Mesendoderm (in vitro differentiated cells): ENCODE measurements at regions not wholly inside any gene's neighbourhood (a gene's known extent, or its start where the extent isn't known, plus 50 kb on each side); places are given as distances from the start of the nearest gene placed in this dataset.

Experiments used
- DNase-seq: peaks from one replicate; pipeline ENCODE4 v3.0.0; 2013
- H2AK5ac ChIP-seq: 2 replicates; pipeline ENCODE4 v1.6.1; 2013; ENCODE audit warnings: low read length, inconsistent platforms
- H2BK120ac ChIP-seq: 2 replicates; pipeline ENCODE4 v1.6.1; 2013; ENCODE audit warnings: low read depth, mild to moderate bottlenecking, low read length, moderate library complexity, mixed read lengths
- H2BK15ac ChIP-seq: replicated peaks from 2 replicates; pipeline ENCODE4 v1.6.1; 2013; ENCODE audit warnings: low read depth, mild to moderate bottlenecking, moderate library complexity
- H2BK5ac ChIP-seq: 2 replicates; pipeline ENCODE4 v1.6.1; 2013; ENCODE audit warnings: low read length, inconsistent platforms
- H3K18ac ChIP-seq: 2 replicates; pipeline ENCODE4 v1.6.1; 2013; ENCODE audit warnings: mild to moderate bottlenecking, low read length, mixed read lengths
- H3K23ac ChIP-seq: one replicate; pipeline ENCODE4 v1.6.1; 2013; ENCODE audit warnings: low read length
- H3K27ac ChIP-seq: 2 replicates; pipeline ENCODE4 v1.5.1; 2013; ENCODE audit warnings: low read depth, mild to moderate bottlenecking, inconsistent platforms, low read length, moderate library complexity
- H3K27me3 ChIP-seq: 2 replicates; pipeline ENCODE4 v1.6.1; 2013; ENCODE audit warnings: low read length, control low read depth, mild to moderate bottlenecking, inconsistent platforms; ENCODE audit not compliant: insufficient read depth, poor library complexity
- H3K36me3 ChIP-seq: 2 replicates; pipeline ENCODE4 v1.6.1; 2013; ENCODE audit warnings: low read length, inconsistent platforms; ENCODE audit not compliant: control insufficient read depth, insufficient read depth
- H3K4ac ChIP-seq: one replicate; pipeline ENCODE4 v1.6.1; 2013; ENCODE audit warnings: low read depth, mild to moderate bottlenecking, low read length, moderate library complexity
- H3K4me1 ChIP-seq: 2 replicates; pipeline ENCODE4 v1.6.1; 2013; ENCODE audit warnings: low read depth, low read length, inconsistent platforms; ENCODE audit not compliant: control insufficient read depth
- H3K4me2 ChIP-seq: 2 replicates; pipeline ENCODE4 v1.6.1; 2013; ENCODE audit warnings: low read length
- H3K4me3 ChIP-seq: 2 replicates; pipeline ENCODE4 v1.5.1; 2013; ENCODE audit warnings: mild to moderate bottlenecking, low read length
- H3K56ac ChIP-seq: one replicate; pipeline ENCODE4 v1.6.1; 2013; ENCODE audit warnings: low read length
- H3K79me1 ChIP-seq: 2 replicates; pipeline ENCODE4 v1.6.1; 2013; ENCODE audit warnings: low read length, inconsistent platforms
- H3K79me2 ChIP-seq: 2 replicates; pipeline ENCODE4 v1.6.1; 2013; ENCODE audit warnings: mild to moderate bottlenecking, low read length; ENCODE audit not compliant: control insufficient read depth, insufficient read depth
- H3K9ac ChIP-seq: 2 replicates; pipeline ENCODE4 v1.6.1; 2013; ENCODE audit warnings: low read length, inconsistent platforms
- H4K5ac ChIP-seq: one replicate; pipeline ENCODE4 v1.6.1; 2013; ENCODE audit warnings: low read length
- H4K8ac ChIP-seq: one replicate; pipeline ENCODE4 v1.6.1; 2013; ENCODE audit warnings: low read depth, mild to moderate bottlenecking, control low read depth, low read length, moderate library complexity
- WGBS: extraction: QIAGEN DNeasy Blood & Tissue Kit; methylation state at CpG from one replicate; pipeline ENCODE4 v1.1.7; 2013; ENCODE audit warnings: low lambda C conversion rate, missing lambda C conversion rate; ENCODE audit not compliant: insufficient coverage; ENCODE audit errors: extremely low coverage; 5-methylcytosine and 5-hydroxymethylcytosine counted together

GRCh38 chr4:1501754-1502500, 95.7 kb upstream of the NKX1-1 start:
- H4K5ac ChIP-seq = no peak overlapping the region

GRCh38 chr4:1500966-1501753, 94.9 kb upstream of the NKX1-1 start:
- H2BK15ac ChIP-seq = no peak overlapping the region

More at GRCh38 chr4:1501754-1502500, 95.7 kb upstream of the NKX1-1 start:
- H3K23ac ChIP-seq = no peak overlapping the region
- H3K36me3 ChIP-seq = no peaks in the 10 kb centered on the region
- H2BK120ac ChIP-seq = no peak overlapping the region
- no peak overlapping the region for H4K8ac ChIP-seq
- no CpG with 5 or more reads among the region's 23 CpGs for WGBS
- H2AK5ac ChIP-seq = no peak overlapping the region
- no peaks in the 10 kb centered on the region for H3K27me3 ChIP-seq
- DNase-seq = no peak
- H3K56ac ChIP-seq = no peak overlapping the region
- no peak overlapping the region for H3K4ac ChIP-seq
- H2BK5ac ChIP-seq = no peak overlapping the region
- no peaks in the 10 kb centered on the region for H3K79me2 ChIP-seq
- no peak overlapping the region for H2BK15ac ChIP-seq
- H3K18ac ChIP-seq = no peak overlapping the region
- no peak overlapping the region for H3K27ac ChIP-seq
- H3K4me1 ChIP-seq = no peaks in the 10 kb centered on the region
- H3K4me3 ChIP-seq = no peak overlapping the region
- no peak overlapping the region for H3K9ac ChIP-seq
- H3K4me2 ChIP-seq = no peak overlapping the region
- no peaks in the 10 kb centered on the region for H3K79me1 ChIP-seq

GRCh38 chr4:1500231-1500965, 94.2 kb upstream of the NKX1-1 start:
- no peak overlapping the region for H3K56ac ChIP-seq
- no peak overlapping the region for H4K5ac ChIP-seq
- no peak overlapping the region for H2BK5ac ChIP-seq
- H3K79me1 ChIP-seq = no peaks in the 10 kb centered on the region
- H3K9ac ChIP-seq = no peak overlapping the region
- H4K8ac ChIP-seq = no peak overlapping the region
- H3K79me2 ChIP-seq = no peaks in the 10 kb centered on the region
- H2BK15ac ChIP-seq = no peak overlapping the region
- H3K18ac ChIP-seq = no peak overlapping the region
- H3K27me3 ChIP-seq = no peaks in the 10 kb centered on the region
- no peaks in the 10 kb centered on the region for H3K4me1 ChIP-seq
- no peak overlapping the region for H3K4me3 ChIP-seq
- no peak for DNase-seq
- no peak overlapping the region for H3K4ac ChIP-seq
- no peak overlapping the region for H2BK120ac ChIP-seq
- WGBS = no CpG with 5 or more reads among the region's 18 CpGs
- no peaks in the 10 kb centered on the region for H3K36me3 ChIP-seq
- no peak overlapping the region for H2AK5ac ChIP-seq
- H3K27ac ChIP-seq = no peak overlapping the region
- no peak overlapping the region for H3K23ac ChIP-seq
- H3K4me2 ChIP-seq = no peak overlapping the region

More at GRCh38 chr4:1500966-1501753, 94.9 kb upstream of the NKX1-1 start:
- Histone ChIP-seq H3K4me2 (no peak overlapping the region), H3K23ac (no peak overlapping the region), H2BK120ac (no peak overlapping the region), H4K5ac (no peak overlapping the region), H2AK5ac (no peak overlapping the region), H3K9ac (no peak overlapping the region), H3K4ac (no peak overlapping the region), H3K27me3 (no peaks in the 10 kb centered on the region), H3K27ac (no peak overlapping the region), H3K4me3 (no peak overlapping the region), H2BK5ac (no peak overlapping the region), H3K18ac (no peak overlapping the region), H3K79me2 (no peaks in the 10 kb centered on the region), H3K36me3 (no peaks in the 10 kb centered on the region), H3K79me1 (no peaks in the 10 kb centered on the region), H4K8ac (no peak overlapping the region), H3K56ac (no peak overlapping the region), H3K4me1 (no peaks in the 10 kb centered on the region)
- no peak for DNase-seq
- no CpG with 5 or more reads among the region's 15 CpGs for WGBS

- Histone ChIP-seq H2BK120ac (no peak overlapping the region), H4K5ac (no peak overlapping the region), H2BK15ac (no peak overlapping the region), H3K79me2 (no peaks in the 10 kb centered on the region), H3K9ac (no peak overlapping the region), H3K36me3 (no peaks in the 10 kb centered on the region), H3K79me1 (no peaks in the 10 kb centered on the region), H2AK5ac (no peak overlapping the region), H4K8ac (no peak overlapping the region), H3K4me3 (no peak overlapping the region), H3K27ac (no peak overlapping the region), H3K4me1 (no peaks in the 10 kb centered on the region), H2BK5ac (no peak overlapping the region), H3K23ac (no peak overlapping the region), H3K4me2 (no peak overlapping the region), H3K18ac (no peak overlapping the region), H3K56ac (no peak overlapping the region), H3K4ac (no peak overlapping the region), H3K27me3 (no peaks in the 10 kb centered on the region)
- no CpG with 5 or more reads among the region's 7 CpGs for WGBS
- DNase-seq = no peak
Observed at GRCh38 chr4:1499465-1499864, 93.2 kb upstream of the NKX1-1 start.

GRCh38 chr4:1497189-1497801, 91.1 kb upstream of the NKX1-1 start:
- no peak overlapping the region for H2BK5ac ChIP-seq
- no peaks in the 10 kb centered on the region for H3K36me3 ChIP-seq

More at GRCh38 chr4:1497189-1497801, 91.1 kb upstream of the NKX1-1 start:
- no peak for DNase-seq
- Histone ChIP-seq H3K23ac (no peak overlapping the region), H2BK120ac (no peak overlapping the region), H4K8ac (no peak overlapping the region), H3K18ac (no peak overlapping the region), H3K4me3 (no peak overlapping the region), H3K4me1 (no peaks in the 10 kb centered on the region), H3K9ac (no peak overlapping the region), H4K5ac (no peak overlapping the region), H3K4me2 (no peak overlapping the region), H2AK5ac (no peak overlapping the region), H3K27ac (no peak overlapping the region), H3K79me1 (no peaks in the 10 kb centered on the region), H2BK15ac (no peak overlapping the region), H3K4ac (no peak overlapping the region), H3K79me2 (no peaks in the 10 kb centered on the region), H3K27me3 (no peaks in the 10 kb centered on the region), H3K56ac (no peak overlapping the region)
- WGBS = 100% methylated on average over 4 of the region's 7 CpGs
